ENCODE measurements at regions not wholly inside any gene's neighbourhood (a gene's known extent, or its start where the extent isn't known, plus 50 kb on each side); places are given as distances from the start of the nearest gene placed in this dataset.
"Not testable (repeated sequence)": the region's sequence is repeated elsewhere in the genome, so short reads cannot be mapped to it uniquely, and the experiment has no call there.

GRCh38 chr6:169145496-169145895 lies 108.2 kb downstream of the THBS2 start:
- DNase-seq: peak in 8 of 58 donors; percentile 8 to 27 (median 16)

GRCh38 chr6:169144356-169144755 lies 109.3 kb downstream of the THBS2 start:
- DNase-seq: no peak

GRCh38 chr6:169142538-169142844 lies 111.2 kb downstream of the THBS2 start:
- no peak for DNase-seq

DNA sequence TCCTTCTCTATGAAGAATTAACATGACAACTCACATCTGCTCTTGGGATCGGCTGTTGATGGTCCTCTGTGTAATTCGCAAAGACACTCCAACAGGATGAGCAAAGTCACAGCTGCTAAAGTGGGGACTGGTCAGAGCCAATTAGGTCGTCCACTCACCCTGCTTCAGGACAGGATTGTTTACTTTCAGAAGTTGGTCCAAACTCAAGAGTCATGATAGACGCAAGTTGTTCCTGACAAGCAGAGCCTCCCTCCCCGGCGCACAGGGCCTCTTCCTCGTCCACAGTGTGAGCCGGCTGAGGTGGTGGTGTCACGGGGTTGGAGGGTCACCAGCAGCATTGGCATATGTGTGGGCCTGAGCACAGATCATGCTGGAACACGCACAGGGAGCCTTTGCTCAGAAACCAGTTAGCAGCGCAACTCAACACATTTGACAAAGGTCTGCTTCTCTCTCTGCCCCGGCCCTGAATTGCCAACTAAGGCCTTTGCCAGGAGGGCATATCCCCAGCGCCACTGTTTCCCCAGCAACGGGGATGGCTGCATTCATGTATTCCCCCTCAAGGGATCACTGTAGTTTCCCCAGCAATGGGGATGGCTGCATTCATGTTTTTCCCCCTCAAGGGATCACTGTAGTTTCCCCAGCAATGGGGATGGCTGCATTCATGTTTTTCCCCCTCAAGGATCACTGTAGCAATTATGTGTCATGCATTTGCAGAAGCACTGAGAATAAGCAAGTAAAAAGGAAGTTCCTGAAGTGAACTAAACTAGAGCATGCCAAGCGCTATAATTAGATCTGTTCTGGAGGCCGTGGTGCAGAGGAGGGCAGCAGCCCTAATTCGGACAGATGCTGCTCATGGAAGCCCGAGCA lies 111.7 kb downstream of the THBS2 start:
- peak in 45 of 58 donors; percentile 7 to 80 (median 52) for DNase-seq

DNA sequence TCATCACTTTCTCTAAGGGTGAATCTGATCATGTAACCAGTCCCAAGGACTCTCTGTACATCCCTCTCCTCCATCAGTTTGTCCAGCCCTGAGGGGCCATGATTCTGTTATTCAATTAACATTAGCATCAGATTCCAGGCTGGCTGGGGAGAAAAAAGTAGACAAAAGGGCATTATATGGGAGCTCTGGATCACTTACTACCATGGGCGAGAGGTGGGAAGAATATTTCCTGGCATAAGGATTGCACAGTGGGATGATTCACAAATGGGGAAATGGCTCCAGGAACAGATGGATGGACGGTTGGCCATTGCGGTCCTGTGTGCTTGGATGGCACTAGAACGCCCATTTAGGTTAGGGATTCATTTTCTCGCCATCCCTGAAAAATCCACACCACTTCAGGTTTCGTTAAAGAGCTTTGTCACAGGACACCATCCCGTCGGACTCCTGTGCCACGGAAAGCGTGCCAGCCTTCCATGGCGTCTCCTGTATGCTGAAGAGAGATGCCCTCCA lies 112.6 kb downstream of the THBS2 start:
- DNase-seq: no peak

GRCh38 chr6:169139179-169139971 lies 114.3 kb downstream of the THBS2 start:
- DNase-seq: no peak

DNA sequence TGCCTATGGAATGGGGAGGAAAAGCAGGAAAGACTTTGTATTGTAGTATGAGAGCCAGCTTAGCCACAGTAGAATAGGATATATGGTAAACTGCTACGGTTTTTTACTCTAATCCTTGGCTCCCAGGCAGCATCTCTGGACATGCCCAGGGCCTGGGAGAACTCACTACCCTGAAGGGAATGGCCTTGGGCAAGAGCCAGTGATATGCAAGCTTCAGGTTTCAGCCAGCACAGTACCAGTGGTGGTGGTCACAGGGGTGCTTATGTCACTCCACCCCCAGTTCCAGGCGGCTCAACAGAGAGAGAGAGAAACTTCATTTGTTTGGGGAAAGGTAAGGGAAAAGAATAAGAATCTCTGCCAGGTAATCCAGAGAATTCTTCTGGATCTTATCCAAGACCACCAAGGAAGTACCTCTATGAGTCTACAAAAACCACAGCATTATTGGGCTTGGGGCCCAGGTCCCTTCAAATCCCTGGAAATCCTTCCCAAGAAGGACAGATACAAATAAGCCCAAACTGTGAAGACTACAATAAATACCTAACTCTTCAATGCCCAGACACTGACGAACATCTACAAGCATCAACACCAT lies 121.2 kb downstream of the THBS2 start:
- DNase-seq: no peak

DNA sequence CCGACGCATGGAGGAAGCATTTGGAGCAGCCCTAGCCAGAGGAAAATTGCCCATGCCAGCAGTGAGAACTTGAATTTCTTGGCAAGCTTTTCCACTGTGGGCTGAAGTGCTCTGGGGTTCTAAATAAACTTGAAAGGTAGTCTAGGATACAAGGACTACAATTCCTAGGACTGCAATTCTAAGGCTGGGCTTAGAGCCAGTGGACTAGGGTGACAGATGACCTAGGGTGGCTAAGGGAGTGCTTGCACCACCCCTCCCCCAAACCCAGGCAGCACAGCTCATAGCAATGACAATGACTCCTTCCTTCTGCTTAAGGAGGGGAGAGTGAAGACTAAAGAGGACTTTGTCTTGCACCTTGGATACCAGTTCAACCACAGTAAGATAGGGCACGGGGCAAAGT lies 122.3 kb downstream of the THBS2 start:
- DNase-seq: peak in 27 of 58 donors; percentile 6 to 68 (median 25)

DNA sequence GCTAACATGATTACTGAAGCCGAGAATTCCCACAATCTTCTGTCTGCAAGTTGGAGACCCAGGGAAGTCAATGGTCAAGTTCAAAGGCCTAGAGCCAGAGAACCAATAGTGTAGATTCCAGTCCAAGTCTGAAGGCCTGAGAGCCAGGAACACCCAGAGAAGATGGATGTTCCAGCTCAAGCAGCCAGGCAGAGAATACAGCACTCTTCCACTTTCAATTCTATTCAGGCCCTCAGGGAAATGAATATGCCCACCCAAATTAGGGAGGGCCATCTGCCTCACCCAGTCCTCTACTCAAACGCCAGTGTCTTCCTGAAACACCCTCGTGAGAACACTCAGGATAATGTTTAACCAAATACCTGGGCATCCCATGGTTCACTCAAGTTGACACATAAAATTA lies 123.5 kb downstream of the THBS2 start:
- DNase-seq: no peak

DNA sequence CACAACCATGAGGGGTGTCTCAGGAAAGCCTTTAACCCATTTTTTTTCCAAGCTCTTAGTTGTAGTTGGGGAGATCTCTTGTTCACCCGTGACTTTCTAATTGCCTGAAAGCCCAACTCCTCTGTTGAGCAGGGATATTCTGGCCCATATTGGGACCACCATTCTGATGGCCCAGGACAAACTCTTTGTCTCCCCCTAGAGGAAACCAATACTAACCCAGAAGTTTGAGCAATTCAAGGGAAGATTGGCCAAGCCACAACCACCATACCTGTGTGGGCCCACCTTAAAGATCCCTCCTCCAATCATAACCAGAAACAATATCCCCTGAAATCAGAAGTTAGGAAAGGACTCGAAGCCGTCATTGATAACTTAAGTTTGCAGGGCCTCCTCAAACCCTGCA lies 132.6 kb downstream of the THBS2 start:
- DNase-seq: no peak

DNA sequence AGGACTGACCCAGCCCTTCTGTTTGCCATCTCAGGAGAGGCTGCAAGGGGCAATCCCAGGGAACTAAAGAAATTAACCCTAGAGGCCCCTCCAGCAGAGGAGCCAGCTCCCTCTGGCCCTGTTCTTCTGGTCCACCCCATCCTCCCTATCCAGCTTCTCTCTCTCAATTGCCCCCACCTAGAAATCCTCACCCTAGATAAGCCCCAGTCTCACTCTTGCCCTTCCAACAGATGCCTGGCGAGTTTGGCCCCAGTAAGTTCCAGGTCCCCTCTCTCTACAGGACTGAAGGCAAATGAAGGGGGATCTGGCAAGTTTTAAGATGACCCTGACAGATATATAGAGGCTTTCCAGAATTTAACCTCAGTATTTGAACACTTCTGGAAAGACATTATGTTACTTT lies 134.0 kb downstream of the THBS2 start:
- no peak for DNase-seq

- no peak for DNase-seq
Measured at GRCh38 chr6:169118346-169118830, 135.3 kb downstream of the THBS2 start.

DNA sequence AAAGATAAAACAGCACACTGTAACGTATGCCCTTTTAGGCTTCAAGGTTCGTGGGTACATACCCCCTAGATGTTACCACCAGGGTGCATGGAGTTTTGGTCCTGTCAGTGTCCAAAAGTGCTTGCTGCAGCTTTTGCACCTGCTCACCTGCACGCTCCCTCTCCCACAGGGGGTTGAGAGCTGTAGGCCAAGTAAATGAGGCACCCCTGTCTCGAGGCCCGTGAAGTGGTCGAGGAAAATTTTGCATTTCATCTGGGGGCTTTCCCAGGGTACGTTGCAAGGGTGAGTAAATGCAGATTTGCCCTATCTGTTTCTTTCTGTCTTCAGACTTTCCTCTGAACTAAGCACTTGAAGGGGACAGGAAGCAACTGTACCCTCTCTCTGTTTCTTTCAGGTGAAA lies 136.0 kb downstream of the THBS2 start:
- DNase-seq: no peak

DNA sequence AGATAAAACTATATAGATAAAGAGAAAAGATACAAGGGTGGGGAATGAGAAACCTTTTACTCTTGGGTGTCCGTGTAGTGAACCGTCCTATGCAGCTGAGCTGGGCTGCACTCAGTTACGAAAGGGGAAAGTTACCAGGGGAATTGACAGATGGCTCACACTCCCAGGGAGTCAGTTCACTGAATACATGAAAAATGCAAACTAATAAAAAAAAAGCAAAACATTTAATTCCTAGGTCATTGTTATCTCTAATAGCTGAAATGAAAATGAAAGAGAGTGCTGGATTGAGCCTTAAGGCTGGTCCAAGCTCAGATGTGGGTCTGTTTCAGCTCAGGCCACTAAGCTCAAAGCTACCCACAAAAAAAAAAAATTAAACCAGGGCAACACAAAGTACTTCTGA lies 138.0 kb downstream of the THBS2 start:
- no peak for DNase-seq

GRCh38 chr6:169114632-169115031 lies 139.0 kb downstream of the THBS2 start:
- DNase-seq: not testable (repeated sequence)

DNA sequence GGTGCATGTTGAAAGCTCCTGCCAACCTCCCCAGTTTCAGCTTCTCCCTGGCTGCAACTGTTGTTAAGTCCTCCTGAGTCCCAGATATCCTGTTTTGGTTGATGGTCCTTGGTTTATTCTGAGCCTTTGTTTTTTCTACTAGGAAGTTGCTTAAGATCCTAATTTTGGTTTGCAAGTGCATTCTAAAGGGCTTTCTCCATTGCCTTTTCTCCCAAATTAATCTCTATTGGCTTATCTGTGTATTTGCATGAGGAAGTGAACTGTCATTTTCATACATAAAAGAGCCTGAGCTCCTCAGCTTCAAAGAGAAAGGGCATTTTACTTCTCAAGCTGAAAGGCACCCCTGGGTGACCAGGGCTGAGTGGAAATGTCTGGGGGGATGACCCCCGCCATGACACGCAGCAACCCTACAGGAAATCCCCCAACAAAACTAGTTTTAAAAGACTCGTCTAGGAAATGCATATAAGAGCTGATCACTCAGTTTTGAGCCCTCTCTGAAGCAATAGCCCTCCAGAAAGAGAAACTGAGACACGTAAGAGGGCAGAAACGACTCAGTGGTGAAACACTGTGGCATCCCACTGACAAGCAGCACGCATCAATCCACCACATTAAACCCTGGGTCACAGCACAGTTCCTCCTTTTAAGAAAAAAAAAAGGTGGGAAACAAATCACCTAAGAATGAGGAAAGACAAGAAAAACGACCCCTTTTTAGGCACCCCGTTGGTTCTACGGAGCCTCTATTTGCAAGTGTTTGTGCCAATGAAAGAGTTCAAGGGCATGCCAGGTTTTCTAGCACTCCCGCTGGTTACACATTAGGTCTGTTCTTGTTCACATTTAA lies 140.9 kb downstream of the THBS2 start:
- no peak for DNase-seq

GRCh38 chr6:169111203-169111602 lies 142.4 kb downstream of the THBS2 start:
- no peak for DNase-seq

DNA sequence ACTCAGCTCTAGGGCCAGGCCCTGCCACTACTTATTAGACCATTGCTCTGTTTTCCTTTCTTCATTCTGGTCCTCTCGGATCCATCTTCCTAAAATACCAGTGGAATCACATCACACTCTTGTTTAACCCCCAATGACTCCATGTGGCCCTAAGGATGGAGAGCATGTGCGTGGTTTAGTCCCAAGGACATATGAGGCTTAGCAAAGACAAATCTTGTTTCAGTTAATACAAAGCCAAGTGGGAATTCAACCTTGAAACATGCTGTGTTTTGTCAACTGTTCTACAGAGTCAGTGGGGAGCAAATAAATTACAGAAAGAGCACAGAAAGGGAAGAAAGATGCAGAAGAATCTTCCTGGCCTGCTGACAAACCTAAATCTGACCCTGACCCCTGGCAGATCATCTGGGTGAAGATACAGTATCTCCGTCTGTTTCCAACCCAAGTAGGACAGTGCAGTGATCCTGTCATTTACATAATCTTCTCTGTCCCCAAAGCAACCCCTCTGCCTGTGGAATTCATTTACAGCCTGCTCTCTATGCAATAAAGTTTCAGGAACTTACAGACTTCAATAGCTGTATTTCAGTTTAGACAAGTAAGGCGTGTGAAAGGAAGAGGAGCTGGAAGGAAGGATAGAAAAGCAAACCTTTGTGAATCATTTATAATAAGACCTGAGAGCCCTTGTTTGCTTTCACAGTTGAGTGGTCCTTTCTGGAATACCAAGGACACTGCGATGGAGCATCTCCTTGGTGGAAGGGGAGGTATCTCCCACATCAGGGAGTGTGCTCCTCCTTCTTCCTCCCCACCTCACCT lies 144.0 kb downstream of the THBS2 start:
- DNase-seq: no peak

- DNase-seq: no peak
Measured at GRCh38 chr6:169108753-169109152, 144.9 kb downstream of the THBS2 start.

DNA sequence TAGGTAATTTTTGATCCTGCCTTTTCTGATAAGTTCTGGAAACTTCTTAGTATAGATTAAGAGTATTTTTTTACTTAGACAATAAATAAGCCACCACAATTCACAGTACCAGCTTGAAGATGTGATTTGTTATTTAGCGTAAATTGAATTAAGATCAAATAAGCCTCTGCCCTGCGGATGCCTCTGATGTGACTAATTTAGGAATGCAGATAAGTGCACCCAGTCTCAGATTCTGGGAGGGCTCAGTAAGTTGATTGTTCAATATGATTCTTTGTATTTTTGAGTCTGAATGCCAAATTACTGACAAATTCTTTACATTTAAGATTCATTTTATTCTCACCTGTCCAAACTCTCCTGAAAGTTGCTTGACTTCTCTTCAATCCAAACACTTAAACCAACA lies 147.5 kb downstream of the THBS2 start:
- no peak for DNase-seq
